ENCODE measurements at regions not wholly inside any gene's neighbourhood (a gene's known extent, or its start where the extent isn't known, plus 50 kb on each side); places are given as distances from the start of the nearest gene placed in this dataset.

- no peak overlapping the region for H2BK120ac ChIP-seq (ENCODE audit: low read depth, low read length)
- no peak overlapping the region for H2BK15ac ChIP-seq (ENCODE audit: low read depth, low read length)
- H3K4me3 ChIP-seq (ENCODE audit: insufficient read depth, low read depth, low read length) = no peak overlapping the region
- no peak overlapping the region for H3K14ac ChIP-seq (replicated peaks; ENCODE audit: low read depth, low read length)
- H3K9me1 ChIP-seq (ENCODE audit: insufficient read depth, low read length) = no peaks in the 10 kb centered on the region
- no peak overlapping the region for H2BK20ac ChIP-seq (ENCODE audit: low read depth, low read length)
- no peak overlapping the region for H3K4ac ChIP-seq (ENCODE audit: low read depth, low read length)
- BruUV-seq (replicated peaks) = no TSS peak
- dilution Hi-C loops (cut with HindIII; ENCODE audit: low sequenced_read_pairs, unreplicated experiment) = no loop called here
- H4K5ac ChIP-seq (ENCODE audit: low read depth, low read length) = no peak overlapping the region
- no peaks in the 10 kb centered on the region for H3K4me1 ChIP-seq (ENCODE audit: control insufficient read depth, insufficient read depth, low read length)
- no peak overlapping the region for H3K9ac ChIP-seq (ENCODE audit: low read depth, low read length)
- no peaks in the 10 kb centered on the region for H4K20me1 ChIP-seq (ENCODE audit: insufficient read depth, low read length)
- no peak overlapping the region for H2AFZ ChIP-seq (replicated peaks; ENCODE audit: low read length, poor library complexity)
- no peak overlapping the region for H4K8ac ChIP-seq (ENCODE audit: low read depth in 2 of 2, low read length in 2 of 2)
- H3K9me3 ChIP-seq (ENCODE audit: control insufficient read depth, insufficient read depth, low read length) = no peaks in the 10 kb centered on the region
- no peak overlapping the region for H2AK9ac ChIP-seq (replicated peaks; ENCODE audit: low read depth, low read length, poor library complexity)
- no peak overlapping the region for H4K91ac ChIP-seq (ENCODE audit: insufficient read depth, low read depth, low read length)
- no peak overlapping the region for H3K56ac ChIP-seq (ENCODE audit: extremely low read depth, insufficient read depth, low read length)
- ChIA-PET CTCF (no interaction called here), POLR2A (ENCODE audit: unreplicated experiment) (no interaction called here)
- H3K36me3 ChIP-seq (ENCODE audit: control insufficient read depth, insufficient read depth, low read length) = no peaks in the 10 kb centered on the region
- 80% methylated on average over 1 of the region's 2 CpGs; no CpG with 5 or more reads in 1 of the 2 experiments for WGBS, 2 experiments (ENCODE audit: extremely low coverage in 2 of 2, insufficient read length in 1 of 2)
- peaks cover 10% of the 10 kb centered on the region for H3K27me3 ChIP-seq (ENCODE audit: control insufficient read depth, insufficient read depth, low read length)
- no peak overlapping the region for H3K18ac ChIP-seq (ENCODE audit: low read depth, low read length)
- DNase-seq (no peak), ATAC-seq (ENCODE audit: low read depth) (no peak)
- no peak overlapping the region for H3K23ac ChIP-seq (ENCODE audit: low read depth, low read length)
- H2BK5ac ChIP-seq (ENCODE audit: low read depth, low read length, poor library complexity, severe bottlenecking) = no peak overlapping the region
- intact Hi-C loops (cut with micrococcal nuclease) = no loop called here
- H2AK5ac ChIP-seq (ENCODE audit: low read depth, low read length) = no peak overlapping the region
- TF ChIP-seq MAZ (IDR thresholded peaks at IDR 0.05; ENCODE audit: borderline replicate concordance, low read depth, low read length) (no peak), NFE2L2 (IDR thresholded peaks at IDR 0.05; ENCODE audit: low read depth, low read length) (no peak), RAD21 (IDR thresholded peaks at IDR 0.05; ENCODE audit: low read length) (no peak), FOS (IDR thresholded peaks at IDR 0.05; ENCODE audit: low read depth, low read length) (no peak), CHD1 (IDR thresholded peaks at IDR 0.05; ENCODE audit: low read depth, low read length) (no peak), CEBPB (IDR thresholded peaks at IDR 0.05; ENCODE audit: low read depth, low read length) (no peak), POLR2A (IDR thresholded peaks at IDR 0.05; ENCODE audit: low read depth, low read length) (no peak), ELK1 (IDR thresholded peaks at IDR 0.05; ENCODE audit: borderline replicate concordance, low read depth, low read length) (no peak), RFX5 (IDR thresholded peaks at IDR 0.05; ENCODE audit: low read depth, low read length) (no peak), MAFK (IDR thresholded peaks at IDR 0.05; ENCODE audit: low read depth, low read length) (no peak), RCOR1 (IDR thresholded peaks at IDR 0.05; ENCODE audit: insufficient replicate concordance, low read length) (no peak), CTCF (conservative IDR thresholded peaks at IDR 0.05; ENCODE audit: low read depth, low read length) (no peak), USF2 (IDR thresholded peaks at IDR 0.05; ENCODE audit: low read depth, low read length) (no peak), BHLHE40 (IDR thresholded peaks at IDR 0.05; ENCODE audit: low read depth, low read length) (no peak), SMC3 (IDR thresholded peaks at IDR 0.05; ENCODE audit: low read depth, low read length) (no peak)
- H3K27ac ChIP-seq (ENCODE audit: insufficient read depth, low read length) = no peak overlapping the region
- in situ Hi-C loops (cut with MboI; ENCODE audit: low sequenced_read_pairs) = no loop called here
- no peak overlapping the region for H3K4me2 ChIP-seq (ENCODE audit: low read depth, low read length)
- H3K79me1 ChIP-seq (ENCODE audit: low read depth in 1 of 2, low read length in 2 of 2) = no peaks in the 10 kb centered on the region
Measured at GRCh38 chr11:121374286-121374985, 77.7 kb upstream of the SORL1 start.
